HEK293 (cell line): ENCODE measurements at regions not wholly inside any gene's neighbourhood (a gene's known extent, or its start where the extent isn't known, plus 50 kb on each side); places are given as distances from the start of the nearest gene placed in this dataset.

Experiments used
- CTCF ChIA-PET: fragments of 350-600 bp; formaldehyde crosslinking; extraction: SDS; loops from one replicate; lab custom pipeline; 2021; ENCODE audit warnings: antibody characterized with exemption; lab: Yijun Ruan, JAX
- POLR2A ChIA-PET: fragments of 300-600 bp; formaldehyde crosslinking; extraction: SDS; loops from one replicate; lab custom pipeline; 2020; ENCODE audit warnings: antibody characterized with exemption, inconsistent platforms; lab: Yijun Ruan, JAX
- H3K27ac ChIP-seq: fragments of 200-500 bp; sonication (Bioruptor generic); 2 replicates; pipeline ENCODE4 v1.5.1; 2014; ENCODE audit warnings: low read depth, low read length, control low read depth, inconsistent platforms; ENCODE audit errors: extremely low read depth
- H3K36me3 ChIP-seq, 2 experiments: fragments of 200-500 bp in 1 of 2; sonication (Bioruptor generic) in 1 of 2; 1 replicate in 1 of 2; 2 replicates in 1 of 2; pipeline ENCODE4 v1.5.1; 2014 to 2017; ENCODE audit warnings: inconsistent platforms in 2 of 2, low read length in 2 of 2; ENCODE audit not compliant: control insufficient read depth in 2 of 2, insufficient read depth in 1 of 2
- H3K4me1 ChIP-seq: fragments of 200-500 bp; sonication (Bioruptor generic); 2 replicates; pipeline ENCODE4 v1.5.1; 2014; ENCODE audit warnings: mild to moderate bottlenecking, low read length, inconsistent platforms; ENCODE audit not compliant: control insufficient read depth, insufficient read depth
- H3K4me3 ChIP-seq: 2 replicates; pipeline ENCODE4 v1.5.1; 2011; ENCODE audit warnings: low read depth, mild to moderate bottlenecking, control low read depth, low read length, moderate library complexity
- H3K9me3 ChIP-seq: fragments of 200-500 bp; sonication (Bioruptor generic); 2 replicates; pipeline ENCODE4 v1.5.1; 2014; ENCODE audit warnings: low read depth, low read length, inconsistent platforms; ENCODE audit not compliant: control insufficient read depth, insufficient read depth
- EGR2 ChIP-seq: fragments of 450-650 bp; formaldehyde crosslinking; IDR thresholded peaks from 2 replicates; pipeline ENCODE4 v1.5.1; 2016; ENCODE audit warnings: low read depth, missing biosample characterization, missing genetic modification characterization
- HOXD13 ChIP-seq: sonication (generic); formaldehyde crosslinking; IDR thresholded peaks from 2 replicates; pipeline ENCODE4 v1.8.0; 2022; ENCODE audit warnings: missing genetic modification reagents, borderline replicate concordance
- KLF8 ChIP-seq: fragments of 450-650 bp; formaldehyde crosslinking; IDR thresholded peaks from 2 replicates; pipeline ENCODE4 v1.5.1; 2016; ENCODE audit warnings: missing biosample characterization, missing genetic modification characterization
- KLF9 ChIP-seq: fragments of 450-650 bp; formaldehyde crosslinking; IDR thresholded peaks from 2 replicates; pipeline ENCODE4 v1.5.1; 2016; ENCODE audit warnings: missing biosample characterization, missing genetic modification characterization, low read depth
- RBAK ChIP-seq: fragments of 450-650 bp; formaldehyde crosslinking; IDR thresholded peaks from 2 replicates; pipeline ENCODE4 v1.5.1; 2016; ENCODE audit warnings: missing biosample characterization, missing genetic modification characterization
- SP3 ChIP-seq: fragments of 450-650 bp; formaldehyde crosslinking; IDR thresholded peaks from 2 replicates; pipeline ENCODE4 v1.5.1; 2016; ENCODE audit warnings: missing biosample characterization, missing genetic modification characterization
- YY2 ChIP-seq: fragments of 450-650 bp; formaldehyde crosslinking; IDR thresholded peaks from 2 replicates; pipeline ENCODE4 v1.5.1; 2016; ENCODE audit warnings: missing biosample characterization, missing genetic modification characterization
- ZBTB21 ChIP-seq: fragments of 450-650 bp; formaldehyde crosslinking; IDR thresholded peaks from 2 replicates; pipeline ENCODE4 v1.5.1; 2017; ENCODE audit warnings: missing biosample characterization, missing genetic modification characterization
- ZBTB7A ChIP-seq: fragments of 450-650 bp; formaldehyde crosslinking; IDR thresholded peaks from 2 replicates; pipeline ENCODE4 v1.5.1; 2016; ENCODE audit warnings: low read depth, missing biosample characterization, missing genetic modification characterization
- ZFP41 ChIP-seq: fragments of 450-650 bp; formaldehyde crosslinking; IDR thresholded peaks from 2 replicates; pipeline ENCODE4 v1.5.1; 2016; ENCODE audit warnings: missing biosample characterization, missing genetic modification characterization, borderline replicate concordance
- ZNF155 ChIP-seq: fragments of 450-650 bp; formaldehyde crosslinking; IDR thresholded peaks from 2 replicates; pipeline ENCODE4 v1.5.1; 2016; ENCODE audit warnings: missing biosample characterization, missing genetic modification characterization
- ZNF157 ChIP-seq: fragments of 450-650 bp; formaldehyde crosslinking; IDR thresholded peaks from 2 replicates; pipeline ENCODE4 v1.5.1; 2016; ENCODE audit warnings: missing biosample characterization, missing genetic modification characterization
- ZNF175 ChIP-seq: fragments of 450-650 bp; formaldehyde crosslinking; IDR thresholded peaks from 2 replicates; pipeline ENCODE4 v1.5.1; 2016; ENCODE audit warnings: missing biosample characterization, missing genetic modification characterization
- ZNF184 ChIP-seq: fragments of 450-650 bp; IDR thresholded peaks from 2 replicates; pipeline ENCODE4 v1.5.1; 2018; ENCODE audit warnings: missing biosample characterization, mild to moderate bottlenecking, missing genetic modification characterization
- ZNF2 ChIP-seq: fragments of 450-650 bp; formaldehyde crosslinking; IDR thresholded peaks from 2 replicates; pipeline ENCODE4 v1.5.1; 2016; ENCODE audit warnings: missing biosample characterization, missing genetic modification characterization
- ZNF202 ChIP-seq: fragments of 450-650 bp; formaldehyde crosslinking; IDR thresholded peaks from 2 replicates; pipeline ENCODE4 v1.5.1; 2016; ENCODE audit warnings: missing biosample characterization, missing genetic modification characterization, borderline replicate concordance
- ZNF404 ChIP-seq: fragments of 450-650 bp; formaldehyde crosslinking; IDR thresholded peaks from 2 replicates; pipeline ENCODE4 v1.5.1; 2017; ENCODE audit warnings: missing biosample characterization, missing genetic modification characterization
- ZNF510 ChIP-seq: fragments of 450-650 bp; formaldehyde crosslinking; IDR thresholded peaks from 2 replicates; pipeline ENCODE4 v1.5.1; 2018; ENCODE audit warnings: mild to moderate bottlenecking, missing genetic modification characterization, missing biosample characterization; ENCODE audit not compliant: insufficient replicate concordance
- ZNF555 ChIP-seq: fragments of 450-650 bp; formaldehyde crosslinking; conservative IDR thresholded peaks from 2 replicates; pipeline ENCODE4 v1.5.1; 2017; ENCODE audit warnings: missing biosample characterization, mild to moderate bottlenecking, missing genetic modification characterization, inconsistent platforms
- ZNF600 ChIP-seq: fragments of 450-650 bp; formaldehyde crosslinking; IDR thresholded peaks from 2 replicates; pipeline ENCODE4 v1.5.1; 2016; ENCODE audit warnings: missing biosample characterization, missing genetic modification characterization
- ZNF629 ChIP-seq: fragments of 450-650 bp; formaldehyde crosslinking; IDR thresholded peaks from 2 replicates; pipeline ENCODE4 v1.5.1; 2017; ENCODE audit warnings: missing biosample characterization, missing genetic modification characterization
- ZNF658 ChIP-seq: fragments of 450-650 bp; formaldehyde crosslinking; IDR thresholded peaks from 2 replicates; pipeline ENCODE4; 2016; ENCODE audit warnings: missing biosample characterization, missing genetic modification characterization
- ZNF701 ChIP-seq: fragments of 450-650 bp; formaldehyde crosslinking; IDR thresholded peaks from 2 replicates; pipeline ENCODE4 v1.5.1; 2016; ENCODE audit warnings: missing biosample characterization, missing genetic modification characterization
- ZNF768 ChIP-seq: fragments of 450-650 bp; formaldehyde crosslinking; IDR thresholded peaks from 2 replicates; pipeline ENCODE4 v1.5.1; 2018; ENCODE audit warnings: missing biosample characterization, mild to moderate bottlenecking, missing genetic modification characterization
- ZSCAN23 ChIP-seq: fragments of 450-650 bp; formaldehyde crosslinking; IDR thresholded peaks from 2 replicates; pipeline ENCODE4 v1.5.1; 2016; ENCODE audit warnings: missing biosample characterization, missing genetic modification characterization
- TF ChIP-seq, protein P1 (sequence below): fragments of 450-650 bp; formaldehyde crosslinking; IDR thresholded peaks from 2 replicates; pipeline ENCODE4 v1.5.1; 2016; ENCODE audit warnings: missing biosample characterization, missing genetic modification characterization
- TF ChIP-seq, protein P2 (sequence below): IDR thresholded peaks from 2 replicates; pipeline ENCODE4 v1.6.1; 2011; ENCODE audit warnings: mild to moderate bottlenecking, low read depth, low read length, borderline replicate concordance

GRCh38 chr3:16101295-16102186, 72.9 kb upstream of the GALNT15 start (continued):
- no peak for TF ChIP-seq ZNF658 (tag by site-specific recombination)
- TF ChIP-seq RBAK = peak; percentile 73; the same call in 1 of the 2 replicates
- peak; percentile 74 for TF ChIP-seq ZNF600 (tag by site-specific recombination)
- 0 out of 2 replicates have a peak, but pooled peaks have one; percentile 44 for TF ChIP-seq YY2 (tag by site-specific recombination)
- TF ChIP-seq SP3 (tag by site-specific recombination) = peak; percentile 49
- TF ChIP-seq ZSCAN23 (tag by site-specific recombination) = no peak
- no peak for TF ChIP-seq ZNF155 (tag by site-specific recombination)
- TF ChIP-seq ZNF510 = no peak
- TF ChIP-seq ZNF202 (tag by site-specific recombination) = no peak
- no peak for TF ChIP-seq ZNF175 (tag by site-specific recombination)
- peak; percentile 72 for TF ChIP-seq ZNF629

- H3K36me3 ChIP-seq = no peaks in the 10 kb centered on the region
- ChIA-PET CTCF (interaction anchor here (0.6 to 0.8 kb wide), 2 partner anchors 22 to 42 kb away, joined by 3 to 4 read pairs; no protein-coding TSS in a partner anchor), POLR2A (no interaction called here)
- H3K4me1 ChIP-seq = no peaks in the 10 kb centered on the region
- no peaks in the 10 kb centered on the region for H3K9me3 ChIP-seq
- H3K4me3 ChIP-seq = no peak overlapping the region
- no peak overlapping the region for H3K27ac ChIP-seq
- no peak for TF ChIP-seq ZBTB21 (tag by site-specific recombination)
- no peak for TF ChIP-seq KLF9
- 0 out of 2 replicates have a peak, but pooled peaks have one; percentile 46 for TF ChIP-seq ZNF768
Measured at GRCh38 chr3:16102187-16102561, 72.3 kb upstream of the GALNT15 start.

DNA sequence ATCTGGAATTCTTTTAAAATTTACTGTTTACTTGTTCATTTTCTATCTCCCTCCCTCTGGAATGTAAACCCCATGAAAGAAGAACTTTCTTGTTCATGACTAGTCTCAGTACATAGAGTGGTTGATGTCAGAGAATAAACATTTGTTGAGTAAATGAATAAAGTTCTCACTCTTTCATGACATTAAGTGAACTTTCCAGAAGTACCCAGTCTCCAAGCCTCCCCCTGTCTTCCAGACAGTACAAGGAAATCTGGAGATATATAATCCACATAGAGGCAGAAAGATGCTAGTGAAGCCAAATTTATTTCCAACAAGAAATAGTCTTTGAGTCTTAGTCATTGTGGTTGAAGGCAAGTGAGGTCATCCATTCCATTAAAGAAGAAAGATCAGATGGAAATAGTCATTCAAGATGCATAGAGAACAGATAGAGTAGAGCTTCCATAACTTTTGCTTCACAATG, 71.5 kb upstream of the GALNT15 start:
- Histone ChIP-seq H3K9me3 (no peaks in the 10 kb centered on the region), H3K4me3 (no peak overlapping the region), H3K27ac (no peak overlapping the region), H3K36me3 (no peaks in the 10 kb centered on the region), H3K4me1 (no peaks in the 10 kb centered on the region)
- TF ChIP-seq ZNF184 (tag by site-specific recombination) (0 out of 2 replicates have a peak, but pooled peaks have one; percentile 58), ZBTB7A (no peak)
- ChIA-PET POLR2A (no interaction called here), CTCF (interaction anchor here (0.6 to 0.8 kb wide), 5 partner anchors 21 to 572 kb away, joined by 3 to 4 read pairs (median 3); no protein-coding TSS in a partner anchor)

DNA sequence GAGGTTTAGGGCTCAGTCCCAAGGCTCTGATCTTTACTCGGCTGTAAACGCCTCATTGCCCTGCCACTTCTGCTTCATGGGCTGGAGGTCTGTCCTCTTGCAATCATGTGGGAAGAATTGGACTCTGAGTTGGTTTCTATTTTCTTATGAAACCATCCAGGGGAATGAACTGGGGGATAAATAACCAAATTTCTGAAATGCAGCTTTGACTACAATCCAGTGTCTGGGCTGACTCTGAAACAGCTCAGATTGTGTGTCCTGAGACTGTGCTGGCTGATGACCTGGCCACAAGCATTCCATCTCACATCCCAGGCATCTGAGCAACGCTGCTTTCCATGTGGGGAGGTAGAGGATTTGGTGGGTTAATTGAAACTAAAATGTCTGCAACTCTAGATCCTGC, 71.0 kb upstream of the GALNT15 start:
- H3K27ac ChIP-seq = no peak overlapping the region
- no peak overlapping the region for H3K4me3 ChIP-seq
- H3K9me3 ChIP-seq = no peaks in the 10 kb centered on the region
- TF ChIP-seq KLF8 (tag by site-specific recombination) (no peak), ZNF404 (tag by site-specific recombination) (no peak), ZNF157 (tag by site-specific recombination) (no peak), ZNF701 (tag by site-specific recombination) (no peak), HOXD13 (CRISPR knock-in tag) (no peak), ZNF555 (tag by site-specific recombination) (no peak), ZFP41 (tag by site-specific recombination) (no peak), YY2 (tag by site-specific recombination) (no peak), ZNF2 (tag by site-specific recombination) (no peak), EGR2 (tag by site-specific recombination) (no peak)
- TF ChIP-seq, protein P1, sequence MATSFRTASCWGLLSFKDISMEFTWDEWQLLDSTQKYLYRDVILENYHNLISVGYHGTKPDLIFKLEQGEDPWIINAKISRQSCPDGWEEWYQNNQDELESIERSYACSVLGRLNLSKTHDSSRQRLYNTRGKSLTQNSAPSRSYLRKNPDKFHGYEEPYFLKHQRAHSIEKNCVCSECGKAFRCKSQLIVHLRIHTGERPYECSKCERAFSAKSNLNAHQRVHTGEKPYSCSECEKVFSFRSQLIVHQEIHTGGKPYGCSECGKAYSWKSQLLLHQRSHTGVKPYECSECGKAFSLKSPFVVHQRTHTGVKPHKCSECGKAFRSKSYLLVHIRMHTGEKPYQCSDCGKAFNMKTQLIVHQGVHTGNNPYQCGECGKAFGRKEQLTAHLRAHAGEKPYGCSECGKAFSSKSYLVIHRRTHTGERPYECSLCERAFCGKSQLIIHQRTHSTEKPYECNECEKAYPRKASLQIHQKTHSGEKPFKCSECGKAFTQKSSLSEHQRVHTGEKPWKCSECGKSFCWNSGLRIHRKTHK = no peak
- TF ChIP-seq, protein P2, sequence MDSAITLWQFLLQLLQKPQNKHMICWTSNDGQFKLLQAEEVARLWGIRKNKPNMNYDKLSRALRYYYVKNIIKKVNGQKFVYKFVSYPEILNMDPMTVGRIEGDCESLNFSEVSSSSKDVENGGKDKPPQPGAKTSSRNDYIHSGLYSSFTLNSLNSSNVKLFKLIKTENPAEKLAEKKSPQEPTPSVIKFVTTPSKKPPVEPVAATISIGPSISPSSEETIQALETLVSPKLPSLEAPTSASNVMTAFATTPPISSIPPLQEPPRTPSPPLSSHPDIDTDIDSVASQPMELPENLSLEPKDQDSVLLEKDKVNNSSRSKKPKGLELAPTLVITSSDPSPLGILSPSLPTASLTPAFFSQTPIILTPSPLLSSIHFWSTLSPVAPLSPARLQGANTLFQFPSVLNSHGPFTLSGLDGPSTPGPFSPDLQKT = no peak
- POLR2A ChIA-PET = no interaction called here
- CTCF ChIA-PET = interaction anchor here (0.7 kb wide), 1 partner anchor 571 kb away, joined by 3 read pairs; no protein-coding TSS in a partner anchor
- H3K36me3 ChIP-seq = no peaks in the 10 kb centered on the region
- no peaks in the 10 kb centered on the region for H3K4me1 ChIP-seq
